Esophagus squamous epithelium (tissue), 4 donors: ENCODE measurements at regions not wholly inside any gene's neighbourhood (a gene's known extent, or its start where the extent isn't known, plus 50 kb on each side); places are given as distances from the start of the nearest gene placed in this dataset.
"Not testable (repeated sequence)": the region's sequence is repeated elsewhere in the genome, so short reads cannot be mapped to it uniquely, and the experiment has no call there.

ENCODE experiments used
- POLR2A ChIP-seq, 4 donors: fragments of 450-650 bp; IDR thresholded peaks; one replicate each; pipeline ENCODE4 v1.6.1; 2017; ENCODE audit warnings: antibody characterized with exemption in 4 of 4, mild to moderate bottlenecking in 4 of 4, moderate library complexity in 3 of 4
- TF ChIP-seq, protein P1 (sequence below), 6 experiments: fragments of 450-650 bp in 4 of 6; fragments of 200-600 bp in 2 of 6; sonication (generic) in 2 of 6; IDR thresholded peaks; one replicate each; pipeline ENCODE4 v1.5.1; 2016 to 2019; ENCODE audit warnings: antibody characterized with exemption in 6 of 6, mild to moderate bottlenecking in 4 of 6, moderate library complexity in 4 of 6

DNA sequence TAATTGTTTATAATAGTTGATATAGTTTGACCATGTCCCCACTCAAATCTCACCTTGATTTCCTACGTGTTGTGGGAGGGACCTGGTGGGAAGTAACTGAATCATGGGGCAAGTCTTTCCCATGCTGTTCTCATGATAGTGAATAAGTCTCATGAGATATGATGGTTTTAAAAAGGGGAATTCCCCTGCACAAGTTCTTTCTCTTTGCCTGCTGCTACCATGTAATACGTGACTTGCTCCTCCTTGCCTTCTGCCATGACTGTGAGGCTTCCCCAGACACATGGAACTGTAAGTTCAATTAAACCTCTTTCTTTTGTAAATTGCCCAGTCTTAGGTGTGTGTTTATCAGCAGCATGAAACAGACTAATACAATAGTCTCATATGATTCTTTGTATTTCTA, 130.5 kb upstream of the OR9Q1 start:
- not testable (repeated sequence) for TF ChIP-seq POLR2A (IDR thresholded peaks at IDR 0.05)
- TF ChIP-seq, protein P1, sequence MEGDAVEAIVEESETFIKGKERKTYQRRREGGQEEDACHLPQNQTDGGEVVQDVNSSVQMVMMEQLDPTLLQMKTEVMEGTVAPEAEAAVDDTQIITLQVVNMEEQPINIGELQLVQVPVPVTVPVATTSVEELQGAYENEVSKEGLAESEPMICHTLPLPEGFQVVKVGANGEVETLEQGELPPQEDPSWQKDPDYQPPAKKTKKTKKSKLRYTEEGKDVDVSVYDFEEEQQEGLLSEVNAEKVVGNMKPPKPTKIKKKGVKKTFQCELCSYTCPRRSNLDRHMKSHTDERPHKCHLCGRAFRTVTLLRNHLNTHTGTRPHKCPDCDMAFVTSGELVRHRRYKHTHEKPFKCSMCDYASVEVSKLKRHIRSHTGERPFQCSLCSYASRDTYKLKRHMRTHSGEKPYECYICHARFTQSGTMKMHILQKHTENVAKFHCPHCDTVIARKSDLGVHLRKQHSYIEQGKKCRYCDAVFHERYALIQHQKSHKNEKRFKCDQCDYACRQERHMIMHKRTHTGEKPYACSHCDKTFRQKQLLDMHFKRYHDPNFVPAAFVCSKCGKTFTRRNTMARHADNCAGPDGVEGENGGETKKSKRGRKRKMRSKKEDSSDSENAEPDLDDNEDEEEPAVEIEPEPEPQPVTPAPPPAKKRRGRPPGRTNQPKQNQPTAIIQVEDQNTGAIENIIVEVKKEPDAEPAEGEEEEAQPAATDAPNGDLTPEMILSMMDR (IDR thresholded peaks at IDR 0.05) = not testable (repeated sequence)
